H1 (cell line): ENCODE measurements at regions not wholly inside any gene's neighbourhood (a gene's known extent, or its start where the extent isn't known, plus 50 kb on each side); places are given as distances from the start of the nearest gene placed in this dataset.

Source experiments
- CTCF ChIA-PET: fragments of 300-600 bp; sonication (Branson Sonifier 250); formaldehyde crosslinking; loops from one replicate; lab custom pipeline; 2021; ENCODE audit not compliant: partially characterized antibody; lab: Charles Lee
- POLR2A ChIA-PET: fragments of 300-600 bp; sonication (Branson Sonifier 250); formaldehyde crosslinking; loops from one replicate; lab custom pipeline; 2021; ENCODE audit warnings: inconsistent platforms; ENCODE audit not compliant: partially characterized antibody; lab: Charles Lee
- DNase-seq, 2 experiments: peaks; one replicate each; pipeline versions ENCODE4 v3.0.0 to v3.0.0-alpha.2; 2010 to 2022; ENCODE audit warnings: low spot score in 2 of 2, low read depth in 1 of 2, mixed read lengths in 1 of 2
- FAIRE-seq: peaks from 2 replicates; lab custom pipeline; 2011; peaks lifted over from hg19 to GRCh38; lab: Jason Lieb, UNC
- H2AFZ ChIP-seq: 2 replicates; pipeline ENCODE4 v1.8.1; 2012; ENCODE audit warnings: low read length, inconsistent platforms
- H2AK5ac ChIP-seq: 2 replicates; pipeline ENCODE4 v1.6.1; 2013; ENCODE audit warnings: low read depth, low read length
- H2BK120ac ChIP-seq: replicated peaks from 2 replicates; pipeline ENCODE3; 2013; ENCODE audit warnings: low read depth, low read length, inconsistent platforms
- H2BK12ac ChIP-seq: 2 replicates; pipeline ENCODE4 v1.6.1; 2013; ENCODE audit warnings: low read depth, low read length
- H2BK15ac ChIP-seq: 2 replicates; pipeline ENCODE4 v1.6.1; 2013; ENCODE audit warnings: low read length
- H2BK20ac ChIP-seq: 2 replicates; pipeline ENCODE4 v1.6.1; 2013; ENCODE audit warnings: low read length
- H2BK5ac ChIP-seq: 2 replicates; pipeline ENCODE4 v1.6.1; 2013; ENCODE audit warnings: low read depth, low read length
- H3K14ac ChIP-seq: 2 replicates; pipeline ENCODE4 v1.6.1; 2013; ENCODE audit warnings: inconsistent platforms; ENCODE audit not compliant: insufficient read length
- H3K18ac ChIP-seq: 2 replicates; pipeline ENCODE4 v1.6.1; 2013; ENCODE audit warnings: low read length; ENCODE audit errors: extremely low read depth
- H3K23ac ChIP-seq: 2 replicates; pipeline ENCODE4 v1.6.1; 2013; ENCODE audit warnings: inconsistent platforms; ENCODE audit not compliant: insufficient read length
- H3K23me2 ChIP-seq: 2 replicates; pipeline ENCODE4 v1.6.1; 2013; ENCODE audit warnings: low read depth, low read length
- H3K27ac ChIP-seq: 2 replicates; pipeline ENCODE4 v1.6.1; 2011; ENCODE audit warnings: low read depth, low read length, inconsistent platforms
- H3K27me3 ChIP-seq, 4 experiments: replicated peaks in 1 of 4; 1 replicate in 1 of 4; 2 replicates in 3 of 4; pipeline versions ENCODE4 v1.6.1 to v1.8.1; 2011 to 2013; ENCODE audit warnings: low read length in 3 of 4, mild to moderate bottlenecking in 3 of 4, inconsistent platforms in 2 of 4, mixed read lengths in 2 of 4, moderate library complexity in 1 of 4; ENCODE audit not compliant: control insufficient read depth in 3 of 4, insufficient read depth in 3 of 4; ENCODE audit errors: extremely low read depth in 1 of 4
- H3K36me3 ChIP-seq, 4 experiments: 2 replicates each; pipeline versions ENCODE4 v1.6.1 to v1.8.1; 2011 to 2013; ENCODE audit warnings: mild to moderate bottlenecking in 4 of 4, low read length in 3 of 4, moderate library complexity in 2 of 4, control low read depth in 1 of 4, inconsistent platforms in 1 of 4; ENCODE audit not compliant: insufficient read depth in 4 of 4, control insufficient read depth in 2 of 4
- H3K4ac ChIP-seq: replicated peaks from 2 replicates; pipeline ENCODE3; 2013; ENCODE audit warnings: low read length, low read depth, mixed read lengths, inconsistent platforms; ENCODE audit not compliant: insufficient read length
- H3K4me1 ChIP-seq, 4 experiments: replicated peaks in 1 of 4; 1 replicate in 1 of 4; 2 replicates in 3 of 4; pipeline versions ENCODE4 v1.6.1 to v1.8.1; 2011 to 2013; ENCODE audit warnings: low read length in 3 of 4, inconsistent platforms in 2 of 4, mixed read lengths in 1 of 4; ENCODE audit not compliant: insufficient read depth in 4 of 4, control insufficient read depth in 3 of 4
- H3K4me2 ChIP-seq, 2 experiments: 2 replicates each; pipeline versions ENCODE4 v1.6.1 to v1.8.1; 2011 to 2013; ENCODE audit warnings: low read depth in 2 of 2, low read length in 2 of 2, control low read depth in 1 of 2, inconsistent platforms in 1 of 2, mild to moderate bottlenecking in 1 of 2; ENCODE audit not compliant: insufficient read depth in 1 of 2
- H3K4me3 ChIP-seq, 4 experiments: fragments of 200-600, 300-600 bp in 1 of 4; sonication (generic), shearing (Covaris generic), sonication (Bioruptor Twin) in 1 of 4; 2 replicates each; pipeline versions ENCODE4 v1.5.1 to v1.8.1; 2011 to 2016; ENCODE audit warnings: low read length in 4 of 4, low read depth in 3 of 4, control low read depth in 2 of 4, inconsistent platforms in 2 of 4, mild to moderate bottlenecking in 2 of 4, mixed read lengths in 1 of 4, moderate library complexity in 1 of 4; ENCODE audit not compliant: insufficient read depth in 2 of 4; ENCODE audit errors: extremely low read depth in 1 of 4
- H3K56ac ChIP-seq: replicated peaks from 2 replicates; pipeline ENCODE3; 2013; ENCODE audit warnings: low read depth, mild to moderate bottlenecking, mixed read lengths, low read length, inconsistent platforms; ENCODE audit not compliant: insufficient read length
- H3K79me1 ChIP-seq: 2 replicates; pipeline ENCODE4 v1.6.1; 2013; ENCODE audit warnings: low read depth, low read length, control low read depth
- H3K79me2 ChIP-seq, 2 experiments: 2 replicates each; pipeline versions ENCODE4 v1.6.1 to v1.8.1; 2012 to 2013; ENCODE audit warnings: low read length in 2 of 2, mild to moderate bottlenecking in 2 of 2, inconsistent platforms in 1 of 2; ENCODE audit not compliant: insufficient read depth in 2 of 2, control insufficient read depth in 1 of 2
- H3K9ac ChIP-seq, 4 experiments: replicated peaks in 1 of 4; 1 replicate in 1 of 4; 2 replicates in 3 of 4; pipeline versions ENCODE4 v1.6.1 to v1.8.1; 2011 to 2013; ENCODE audit warnings: low read depth in 3 of 4, low read length in 3 of 4, control low read depth in 2 of 4, mild to moderate bottlenecking in 2 of 4, moderate library complexity in 2 of 4, inconsistent platforms in 1 of 4; ENCODE audit errors: extremely low read depth in 1 of 4
- H3K9me3 ChIP-seq, 2 experiments: 2 replicates each; pipeline versions ENCODE4 v1.6.1 to v1.8.1; 2012 to 2013; ENCODE audit warnings: mild to moderate bottlenecking in 2 of 2, moderate library complexity in 2 of 2, control low read depth in 1 of 2, inconsistent platforms in 1 of 2, low read depth in 1 of 2, low read length in 1 of 2, mixed read lengths in 1 of 2; ENCODE audit not compliant: insufficient read depth in 2 of 2
- H4K20me1 ChIP-seq, 2 experiments: replicated peaks in 1 of 2; 2 replicates each; pipeline versions ENCODE3 to v1.8.1; 2011 to 2013; ENCODE audit warnings: inconsistent platforms in 2 of 2, low read length in 2 of 2, mild to moderate bottlenecking in 1 of 2; ENCODE audit not compliant: insufficient read depth in 2 of 2, control insufficient read depth in 1 of 2
- H4K5ac ChIP-seq: 2 replicates; pipeline ENCODE4 v1.6.1; 2013; ENCODE audit warnings: low read length, low read depth, mixed read lengths, inconsistent platforms; ENCODE audit not compliant: insufficient read length
- H4K8ac ChIP-seq: 2 replicates; pipeline ENCODE4 v1.8.0; 2013; ENCODE audit warnings: mild to moderate bottlenecking, moderate library complexity, low read length, inconsistent platforms; ENCODE audit not compliant: insufficient read depth; ENCODE audit errors: extremely low read depth
- H4K91ac ChIP-seq: replicated peaks from 2 replicates; pipeline ENCODE3; 2013; ENCODE audit warnings: low read length, mixed read lengths, inconsistent platforms; ENCODE audit not compliant: insufficient read length
- BRCA1 ChIP-seq: IDR thresholded peaks from 2 replicates; pipeline ENCODE4 v1.6.1; 2012; ENCODE audit warnings: low read depth, low read length, improper control_type of control experiment
- CREB1 ChIP-seq: IDR thresholded peaks from 2 replicates; pipeline ENCODE4 v1.6.1; 2012; ENCODE audit warnings: inconsistent platforms
- CTBP2 ChIP-seq: IDR thresholded peaks from 2 replicates; pipeline ENCODE4 v1.7.0; 2011; ENCODE audit warnings: borderline replicate concordance, mild to moderate bottlenecking, moderate library complexity, mixed read lengths, low read length; ENCODE audit not compliant: insufficient read depth, insufficient read length
- GTF2F1 ChIP-seq: IDR thresholded peaks from 2 replicates; pipeline ENCODE4 v1.6.1; 2012; ENCODE audit warnings: low read depth, low read length, improper control_type of control experiment, borderline replicate concordance
- NANOG ChIP-seq: IDR thresholded peaks from 2 replicates; pipeline ENCODE4 v1.6.1; 2011; ENCODE audit warnings: low read length, low read depth, mild to moderate bottlenecking, inconsistent platforms; ENCODE audit not compliant: insufficient read depth, poor library complexity, severe bottlenecking
- POLR2AphosphoS5 ChIP-seq: IDR thresholded peaks from 2 replicates; pipeline ENCODE4 v1.6.1; 2011; ENCODE audit warnings: low read depth, low read length
- RAD21 ChIP-seq, 2 experiments: IDR thresholded peaks in 1 of 2; conservative IDR thresholded peaks in 1 of 2; 2 replicates each; pipeline ENCODE4 v1.6.1; 2011; ENCODE audit warnings: low read depth in 2 of 2, low read length in 2 of 2, improper control_type of control experiment in 1 of 2, inconsistent platforms in 1 of 2, mild to moderate bottlenecking in 1 of 2, moderate library complexity in 1 of 2
- RNF2 ChIP-seq: fragments of 200-900, 300-1000 bp; sonication (generic); IDR thresholded peaks from 2 replicates; pipeline ENCODE4 v1.7.1; 2016; ENCODE audit warnings: borderline replicate concordance, low read depth, mild to moderate bottlenecking, antibody characterized with exemption, low read length; ENCODE audit not compliant: poor library complexity, severe bottlenecking; ENCODE audit errors: missing control alignments
- whole genome bisulfite sequencing, 2 experiments: shearing (Covaris generic) in 1 of 2; methylation state at CpG; one replicate each; pipeline versions ENCODE4 v1.1.6 to v1.1.7; 2013 to 2015; ENCODE audit warnings: low lambda C conversion rate in 2 of 2, mixed read lengths in 2 of 2, inconsistent platforms in 1 of 2, low coverage in 1 of 2, missing lambda C conversion rate in 1 of 2; ENCODE audit not compliant: insufficient replicate concordance in 2 of 2, insufficient coverage in 1 of 2, insufficient read length in 1 of 2; ENCODE audit errors: extremely low coverage in 1 of 2, missing lambda C conversion rate in 1 of 2; 5-methylcytosine and 5-hydroxymethylcytosine counted together
- TF ChIP-seq, protein P1 (sequence below): IDR thresholded peaks from 2 replicates; pipeline ENCODE4 v1.6.1; 2012; ENCODE audit warnings: low read length, inconsistent platforms
- TF ChIP-seq, protein P2 (sequence below): IDR thresholded peaks from 2 replicates; pipeline ENCODE4 v1.6.1; 2012; ENCODE audit warnings: inconsistent platforms

- no peak overlapping the region for H4K5ac ChIP-seq
- 89% methylated on average over 14 of the region's 14 CpGs; no CpG with 5 or more reads in 1 of the 2 experiments for WGBS, 2 experiments
- peaks cover 1% of the 10 kb centered on the region; the same call in 1 of the 2 replicates for H3K23me2 ChIP-seq
- H4K20me1 ChIP-seq: no peaks in the 10 kb centered on the region
- H3K27ac ChIP-seq: no peak overlapping the region
- H3K4me2 ChIP-seq: no peak overlapping the region
- no peak overlapping the region for H3K56ac ChIP-seq
- no peak overlapping the region for H3K23ac ChIP-seq
- no peak overlapping the region for H2BK15ac ChIP-seq
- no peak overlapping the region for H2AK5ac ChIP-seq
- H2BK5ac ChIP-seq: no peak overlapping the region
- no peak overlapping the region for H3K4me3 ChIP-seq
- no peak overlapping the region for H3K14ac ChIP-seq
- no peak overlapping the region for H2BK12ac ChIP-seq
- FAIRE-seq: no peak
- POLR2A ChIA-PET: no interaction called here
- no peaks in the 10 kb centered on the region for H3K4me1 ChIP-seq
- no peaks in the 10 kb centered on the region for H3K27me3 ChIP-seq
- H4K8ac ChIP-seq: no peak overlapping the region
- no peak for DNase-seq
- H4K91ac ChIP-seq: no peak overlapping the region
- CTCF ChIA-PET: interaction anchor here (0.6 to 1.8 kb wide), 6 partner anchors 37 to 210 kb away, joined by 3 to 5 read pairs (median 3); no protein-coding TSS in a partner anchor
- no peak overlapping the region for H2BK120ac ChIP-seq
- no peaks in the 10 kb centered on the region for H3K79me1 ChIP-seq
- H3K36me3 ChIP-seq: no peaks in the 10 kb centered on the region
- H3K9ac ChIP-seq: no peak overlapping the region
- H3K18ac ChIP-seq: no peak overlapping the region
- no peak overlapping the region for H2BK20ac ChIP-seq
- no peak overlapping the region for H3K4ac ChIP-seq
- H3K9me3 ChIP-seq: no peaks in the 10 kb centered on the region
- H3K79me2 ChIP-seq: no peaks in the 10 kb centered on the region
- no peak overlapping the region for H2AFZ ChIP-seq
- no peak for TF ChIP-seq RNF2
- TF ChIP-seq NANOG: no peak
- no peak for TF ChIP-seq GTF2F1
- TF ChIP-seq, protein P1, sequence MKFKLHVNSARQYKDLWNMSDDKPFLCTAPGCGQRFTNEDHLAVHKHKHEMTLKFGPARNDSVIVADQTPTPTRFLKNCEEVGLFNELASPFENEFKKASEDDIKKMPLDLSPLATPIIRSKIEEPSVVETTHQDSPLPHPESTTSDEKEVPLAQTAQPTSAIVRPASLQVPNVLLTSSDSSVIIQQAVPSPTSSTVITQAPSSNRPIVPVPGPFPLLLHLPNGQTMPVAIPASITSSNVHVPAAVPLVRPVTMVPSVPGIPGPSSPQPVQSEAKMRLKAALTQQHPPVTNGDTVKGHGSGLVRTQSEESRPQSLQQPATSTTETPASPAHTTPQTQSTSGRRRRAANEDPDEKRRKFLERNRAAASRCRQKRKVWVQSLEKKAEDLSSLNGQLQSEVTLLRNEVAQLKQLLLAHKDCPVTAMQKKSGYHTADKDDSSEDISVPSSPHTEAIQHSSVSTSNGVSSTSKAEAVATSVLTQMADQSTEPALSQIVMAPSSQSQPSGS: no peak
- TF ChIP-seq RAD21 (IDR thresholded peaks at IDR 0.05 in 1 of 2, conservative IDR thresholded peaks at IDR 0.05 in 1 of 2; ENCODE audit: low read depth in 2 of 2, low read length in 2 of 2): no peak
- no peak for TF ChIP-seq CREB1
- TF ChIP-seq, protein P2, sequence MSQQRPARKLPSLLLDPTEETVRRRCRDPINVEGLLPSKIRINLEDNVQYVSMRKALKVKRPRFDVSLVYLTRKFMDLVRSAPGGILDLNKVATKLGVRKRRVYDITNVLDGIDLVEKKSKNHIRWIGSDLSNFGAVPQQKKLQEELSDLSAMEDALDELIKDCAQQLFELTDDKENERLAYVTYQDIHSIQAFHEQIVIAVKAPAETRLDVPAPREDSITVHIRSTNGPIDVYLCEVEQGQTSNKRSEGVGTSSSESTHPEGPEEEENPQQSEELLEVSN: no peak
- no peak for TF ChIP-seq CTBP2
- TF ChIP-seq POLR2AphosphoS5: no peak
- no peak for TF ChIP-seq BRCA1
Measured at GRCh38 chr20:50395914-50396488, 114.2 kb upstream of the PTPN1 start.
